Adrenal gland (tissue), 9 donors: ENCODE measurements at regions not wholly inside any gene's neighbourhood (a gene's known extent, or its start where the extent isn't known, plus 50 kb on each side); places are given as distances from the start of the nearest gene placed in this dataset.

ENCODE experiments used
- DNase-seq, 7 donors: peaks; one replicate each; pipeline ENCODE4 v3.0.0-alpha.2; 2019 to 2020
- H3K27ac ChIP-seq, 5 donors: fragments of 200-600 bp; sonication (generic) in 4 of 5; 1 replicate in 3 of 5; 2 replicates in 2 of 5; pipeline versions ENCODE4 v1.5.1 to v1.8.0; 2016 to 2020; ENCODE audit warnings: mild to moderate bottlenecking in 1 of 5
- H3K27me3 ChIP-seq: fragments of 200-600 bp; 2 replicates; pipeline ENCODE4 v1.8.0; 2021
- H3K36me3 ChIP-seq, 2 donors: fragments of 200-600 bp; replicated peaks in 1 of 2; 1 replicate in 1 of 2; 2 replicates in 1 of 2; pipeline versions ENCODE4 v1.5.1 to v1.8.0; 2018 to 2022
- H3K4me1 ChIP-seq, 2 donors: fragments of 200-600 bp; replicated peaks in 1 of 2; 1 replicate in 1 of 2; 2 replicates in 1 of 2; pipeline versions ENCODE4 v1.5.1 to v1.8.0; 2018 to 2021
- H3K4me3 ChIP-seq, 4 donors: fragments of 200-600 bp; sonication (generic) in 3 of 4; one replicate each; pipeline ENCODE4 v1.5.1; 2016 to 2018
- H3K9me3 ChIP-seq, 3 donors: fragments of 200-600 bp; sonication (generic) in 1 of 3; replicated peaks in 1 of 3; 1 replicate in 2 of 3; 2 replicates in 1 of 3; pipeline versions ENCODE4 v1.5.1 to v1.8.0; 2016 to 2021
- POLR2A ChIP-seq, 2 donors: fragments of 450-650 bp; IDR thresholded peaks; one replicate each; pipeline ENCODE4 v1.6.1; 2017; ENCODE audit warnings: antibody characterized with exemption in 2 of 2, mild to moderate bottlenecking in 2 of 2, moderate library complexity in 1 of 2
- WGBS, 4 donors: extraction: QIAGEN DNeasy Blood & Tissue Kit in 2 of 4; methylation state at CpG; one replicate each; pipeline versions ENCODE4 v1.1.5 to v1.1.7; 2013 to 2017; 5-methylcytosine and 5-hydroxymethylcytosine counted together
- intact Hi-C, 2 donors: fragments of 100-400 bp; cut with DNase I; formaldehyde crosslinking; loops; one replicate each; pipeline versions ENCODE4 v1.14.1 to v1.15.0; 2022 to 2023
- TF ChIP-seq, protein P1 (sequence below), 6 experiments: fragments of 450-650 bp in 4 of 6; fragments of 200-600 bp in 2 of 6; sonication (generic) in 1 of 6; IDR thresholded peaks; 1 replicate in 5 of 6; 2 replicates in 1 of 6; pipeline versions ENCODE4 v1.5.1 to v1.8.0; 2016 to 2021; ENCODE audit warnings: antibody characterized with exemption in 6 of 6, mild to moderate bottlenecking in 2 of 6, moderate library complexity in 1 of 6
- donor health status: healthy with polysubstance abuse.
- donor health status: Bipolar disorder and iron deficiency.
- donor health status: DM: yes; HTN: yes; CAD: no.
- donor health status: DM: no; HTN: no; CAD: no.
- donor health status: DM: no; HTN: no; CAD: no.

DNA sequence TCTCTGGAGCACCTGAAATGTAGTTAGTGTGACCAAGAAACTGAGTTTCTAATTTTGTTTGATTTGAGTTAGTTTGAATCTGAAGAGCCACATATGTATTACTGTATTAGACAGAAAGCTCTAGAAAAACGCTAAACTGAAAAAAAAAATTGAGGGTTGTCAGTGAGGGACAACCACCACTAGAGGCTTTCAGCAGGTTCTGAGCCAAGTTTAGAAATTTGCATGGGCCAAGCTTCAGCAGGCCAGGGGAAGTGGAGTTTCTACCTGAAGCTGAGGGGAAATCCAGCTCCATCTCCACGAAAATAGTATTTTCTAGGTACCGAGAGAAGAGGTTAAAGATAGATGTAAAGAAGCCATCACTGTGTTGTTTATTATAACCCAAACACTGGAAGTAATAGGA, 77.9 kb upstream of the PLXNA4 start:
- H3K27me3 ChIP-seq, result no peaks in the 10 kb centered on the region
- no peak for DNase-seq
- no peaks in the 10 kb centered on the region for H3K4me1 ChIP-seq
- no peaks in the 10 kb centered on the region for H3K36me3 ChIP-seq
- H3K9me3 ChIP-seq, result no peaks in the 10 kb centered on the region
- no peak overlapping the region for H3K4me3 ChIP-seq
- intact Hi-C loops, result no loop called here
- TF ChIP-seq, protein P1, sequence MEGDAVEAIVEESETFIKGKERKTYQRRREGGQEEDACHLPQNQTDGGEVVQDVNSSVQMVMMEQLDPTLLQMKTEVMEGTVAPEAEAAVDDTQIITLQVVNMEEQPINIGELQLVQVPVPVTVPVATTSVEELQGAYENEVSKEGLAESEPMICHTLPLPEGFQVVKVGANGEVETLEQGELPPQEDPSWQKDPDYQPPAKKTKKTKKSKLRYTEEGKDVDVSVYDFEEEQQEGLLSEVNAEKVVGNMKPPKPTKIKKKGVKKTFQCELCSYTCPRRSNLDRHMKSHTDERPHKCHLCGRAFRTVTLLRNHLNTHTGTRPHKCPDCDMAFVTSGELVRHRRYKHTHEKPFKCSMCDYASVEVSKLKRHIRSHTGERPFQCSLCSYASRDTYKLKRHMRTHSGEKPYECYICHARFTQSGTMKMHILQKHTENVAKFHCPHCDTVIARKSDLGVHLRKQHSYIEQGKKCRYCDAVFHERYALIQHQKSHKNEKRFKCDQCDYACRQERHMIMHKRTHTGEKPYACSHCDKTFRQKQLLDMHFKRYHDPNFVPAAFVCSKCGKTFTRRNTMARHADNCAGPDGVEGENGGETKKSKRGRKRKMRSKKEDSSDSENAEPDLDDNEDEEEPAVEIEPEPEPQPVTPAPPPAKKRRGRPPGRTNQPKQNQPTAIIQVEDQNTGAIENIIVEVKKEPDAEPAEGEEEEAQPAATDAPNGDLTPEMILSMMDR (IDR thresholded peaks at IDR 0.05), result peak in 2 of 6 experiments; percentile 20 to 24
- TF ChIP-seq POLR2A (IDR thresholded peaks at IDR 0.05), result no peak
- no peak overlapping the region for H3K27ac ChIP-seq
- 54 to 64% (median 57%) methylated on average over 3 of the region's 3 CpGs for WGBS, 4 donors

DNA sequence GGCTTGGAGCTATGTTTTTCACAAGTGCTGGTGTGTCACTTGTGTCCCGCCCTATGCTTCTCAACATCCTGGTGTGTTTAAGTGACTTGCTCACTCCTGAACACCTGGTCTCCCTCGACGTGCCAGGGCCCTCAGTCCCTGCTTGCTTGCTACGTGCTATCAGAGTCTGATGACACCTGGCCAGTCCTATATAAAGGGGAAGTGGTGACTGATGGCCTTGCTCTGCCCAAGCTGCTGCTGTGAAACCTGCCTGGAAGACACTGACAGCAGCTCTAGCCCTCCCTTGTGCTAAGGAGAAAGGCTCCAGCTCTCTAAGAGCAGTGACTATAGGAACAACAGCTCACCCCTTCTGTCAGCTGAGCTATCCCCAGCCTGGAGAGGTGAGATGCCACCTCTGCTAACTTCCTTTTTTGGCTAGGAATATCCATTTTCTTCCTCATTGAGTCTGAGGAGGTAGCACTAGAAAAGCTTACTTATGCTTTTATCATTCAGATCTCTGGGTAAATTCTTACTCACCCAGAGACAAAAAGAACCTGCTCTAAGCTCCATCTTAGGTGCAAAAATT, 77.2 kb upstream of the PLXNA4 start:
- TF ChIP-seq POLR2A (IDR thresholded peaks at IDR 0.05), result no peak
- TF ChIP-seq, protein P1 (IDR thresholded peaks at IDR 0.05), result no peak
- intact Hi-C loops, result no loop called here
- no peaks in the 10 kb centered on the region for H3K36me3 ChIP-seq
- no peaks in the 10 kb centered on the region for H3K9me3 ChIP-seq
- no peak overlapping the region for H3K27ac ChIP-seq
- no peaks in the 10 kb centered on the region for H3K4me1 ChIP-seq
- no peak overlapping the region for H3K4me3 ChIP-seq
- 61 to 83% (median 75%) methylated on average over 1 to 4 of the region's 4 CpGs for WGBS, 4 donors
- no peaks in the 10 kb centered on the region for H3K27me3 ChIP-seq
- no peak for DNase-seq

DNA sequence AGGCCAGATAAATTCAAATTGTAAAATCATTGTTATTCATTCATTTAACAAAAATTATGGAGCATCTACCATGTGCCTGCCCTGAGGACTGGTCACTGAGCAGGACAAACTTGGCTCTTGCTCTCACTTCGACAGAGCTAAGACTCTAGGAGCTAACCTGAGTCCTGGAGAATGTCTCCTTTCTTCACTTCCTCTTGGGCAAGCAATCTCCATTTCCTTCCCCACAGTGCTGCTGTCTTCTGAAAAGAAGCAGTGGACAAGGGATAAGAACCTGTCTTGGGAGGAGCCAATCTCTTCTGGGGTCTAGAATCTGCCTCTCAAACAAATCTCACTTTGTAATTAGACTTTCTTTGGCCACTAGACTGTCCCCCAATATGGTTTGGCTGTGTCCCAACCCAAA, 76.2 kb upstream of the PLXNA4 start:
- Histone ChIP-seq H3K4me1 (no peaks in the 10 kb centered on the region), H3K27ac (no peak overlapping the region), H3K9me3 (no peaks in the 10 kb centered on the region), H3K36me3 (no peaks in the 10 kb centered on the region), H3K4me3 (no peak overlapping the region), H3K27me3 (no peaks in the 10 kb centered on the region)
- DNase-seq, result no peak
- TF ChIP-seq POLR2A (IDR thresholded peaks at IDR 0.05), result no peak
- TF ChIP-seq, protein P1 (IDR thresholded peaks at IDR 0.05), result no peak
- WGBS, 4 donors, result 48 to 92% (median 80%) methylated on average over 1 of the region's 1 CpG
- intact Hi-C loops, result no loop called here

DNA sequence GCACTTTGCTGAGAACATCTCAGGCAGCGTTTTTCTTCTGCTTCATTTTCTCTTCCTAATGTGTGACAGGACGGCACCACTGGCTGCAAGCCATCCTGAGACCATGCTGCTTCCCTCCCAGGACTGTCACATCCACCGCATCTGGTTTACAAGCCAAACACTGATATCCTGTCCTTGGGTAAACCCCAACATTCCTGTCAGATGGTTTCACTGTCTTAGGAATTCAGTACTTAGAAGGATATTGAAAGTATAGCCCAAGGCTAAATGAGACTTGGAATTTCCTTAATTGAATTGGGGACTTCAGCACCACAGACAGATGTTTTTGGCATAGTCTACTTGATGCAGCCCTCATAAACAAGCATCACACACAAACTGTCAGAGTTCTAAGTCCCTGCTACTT, 74.2 kb upstream of the PLXNA4 start:
- Histone ChIP-seq H3K27me3 (no peaks in the 10 kb centered on the region), H3K4me1 (no peaks in the 10 kb centered on the region), H3K9me3 (no peaks in the 10 kb centered on the region), H3K36me3 (no peaks in the 10 kb centered on the region), H3K27ac (no peak overlapping the region), H3K4me3 (no peak overlapping the region)
- intact Hi-C loops, result no loop called here
- 25 to 35% (median 29%) methylated on average over 3 of the region's 3 CpGs for WGBS, 4 donors
- DNase-seq, result peak in 1 of 7 donors; percentile 24
- TF ChIP-seq POLR2A (IDR thresholded peaks at IDR 0.05), result no peak
- TF ChIP-seq, protein P1 (IDR thresholded peaks at IDR 0.05), result no peak
